Adrenal gland (tissue), 9 donors: ENCODE measurements at regions not wholly inside any gene's neighbourhood (a gene's known extent, or its start where the extent isn't known, plus 50 kb on each side); places are given as distances from the start of the nearest gene placed in this dataset.

Experiments
- DNase-seq, 7 donors: peaks; one replicate each; pipeline ENCODE4 v3.0.0-alpha.2; 2019 to 2020
- H3K27ac ChIP-seq, 5 donors: fragments of 200-600 bp; sonication (generic) in 4 of 5; 1 replicate in 3 of 5; 2 replicates in 2 of 5; pipeline versions ENCODE4 v1.5.1 to v1.8.0; 2016 to 2020; ENCODE audit warnings: mild to moderate bottlenecking in 1 of 5
- H3K27me3 ChIP-seq: fragments of 200-600 bp; 2 replicates; pipeline ENCODE4 v1.8.0; 2021
- H3K36me3 ChIP-seq, 2 donors: fragments of 200-600 bp; replicated peaks in 1 of 2; 1 replicate in 1 of 2; 2 replicates in 1 of 2; pipeline versions ENCODE4 v1.5.1 to v1.8.0; 2018 to 2022
- H3K4me1 ChIP-seq, 2 donors: fragments of 200-600 bp; replicated peaks in 1 of 2; 1 replicate in 1 of 2; 2 replicates in 1 of 2; pipeline versions ENCODE4 v1.5.1 to v1.8.0; 2018 to 2021
- H3K4me3 ChIP-seq, 4 donors: fragments of 200-600 bp; sonication (generic) in 3 of 4; one replicate each; pipeline ENCODE4 v1.5.1; 2016 to 2018
- H3K9me3 ChIP-seq, 3 donors: fragments of 200-600 bp; sonication (generic) in 1 of 3; replicated peaks in 1 of 3; 1 replicate in 2 of 3; 2 replicates in 1 of 3; pipeline versions ENCODE4 v1.5.1 to v1.8.0; 2016 to 2021
- CTCF ChIP-seq, 6 experiments: fragments of 450-650 bp in 4 of 6; fragments of 200-600 bp in 2 of 6; sonication (generic) in 1 of 6; IDR thresholded peaks; 1 replicate in 5 of 6; 2 replicates in 1 of 6; pipeline versions ENCODE4 v1.5.1 to v1.8.0; 2016 to 2021; ENCODE audit warnings: antibody characterized with exemption in 6 of 6, mild to moderate bottlenecking in 2 of 6, moderate library complexity in 1 of 6
- POLR2A ChIP-seq, 2 donors: fragments of 450-650 bp; IDR thresholded peaks; one replicate each; pipeline ENCODE4 v1.6.1; 2017; ENCODE audit warnings: antibody characterized with exemption in 2 of 2, mild to moderate bottlenecking in 2 of 2, moderate library complexity in 1 of 2
- WGBS, 4 donors: extraction: QIAGEN DNeasy Blood & Tissue Kit in 2 of 4; methylation state at CpG; one replicate each; pipeline versions ENCODE4 v1.1.5 to v1.1.7; 2013 to 2017; 5-methylcytosine and 5-hydroxymethylcytosine counted together
- intact Hi-C, 2 donors: fragments of 100-400 bp; cut with DNase I; formaldehyde crosslinking; loops; one replicate each; pipeline versions ENCODE4 v1.14.1 to v1.15.0; 2022 to 2023
- donor health status: healthy with polysubstance abuse.
- donor health status: Bipolar disorder and iron deficiency.
- donor health status: DM: yes; HTN: yes; CAD: no.
- donor health status: DM: no; HTN: no; CAD: no.
- donor health status: DM: no; HTN: no; CAD: no.

DNA sequence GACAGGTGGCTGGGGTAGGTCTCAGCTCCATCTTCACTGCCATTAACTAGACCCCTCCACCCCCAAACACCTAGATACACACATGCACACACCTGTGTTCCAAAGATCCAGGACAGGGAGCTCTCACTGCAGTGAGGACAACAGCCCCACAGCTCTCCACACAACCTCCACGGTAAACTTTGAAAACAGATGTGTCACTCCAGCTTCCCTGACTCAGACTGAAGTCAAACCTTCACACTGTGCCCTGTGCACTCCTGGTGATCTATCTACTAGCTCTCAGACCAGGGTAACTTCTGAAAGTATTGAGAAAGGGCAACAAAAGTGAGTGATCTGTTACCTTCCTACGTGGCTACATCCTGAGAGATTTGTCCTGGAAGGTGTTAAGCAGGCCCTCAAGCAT is 519.8 kb downstream of the XPNPEP1 start:
- Histone ChIP-seq H3K4me1 (no peaks in the 10 kb centered on the region), H3K4me3 (no peak overlapping the region), H3K36me3 (no peaks in the 10 kb centered on the region), H3K9me3 (no peaks in the 10 kb centered on the region), H3K27ac (no peak overlapping the region), H3K27me3 (no peaks in the 10 kb centered on the region)
- intact Hi-C loops: no loop called here
- 37 to 68% (median 48%) methylated on average over 2 of the region's 2 CpGs for WGBS, 4 donors
- no peak for DNase-seq
- TF ChIP-seq CTCF (IDR thresholded peaks at IDR 0.05): no peak
- TF ChIP-seq POLR2A (IDR thresholded peaks at IDR 0.05): no peak

DNA sequence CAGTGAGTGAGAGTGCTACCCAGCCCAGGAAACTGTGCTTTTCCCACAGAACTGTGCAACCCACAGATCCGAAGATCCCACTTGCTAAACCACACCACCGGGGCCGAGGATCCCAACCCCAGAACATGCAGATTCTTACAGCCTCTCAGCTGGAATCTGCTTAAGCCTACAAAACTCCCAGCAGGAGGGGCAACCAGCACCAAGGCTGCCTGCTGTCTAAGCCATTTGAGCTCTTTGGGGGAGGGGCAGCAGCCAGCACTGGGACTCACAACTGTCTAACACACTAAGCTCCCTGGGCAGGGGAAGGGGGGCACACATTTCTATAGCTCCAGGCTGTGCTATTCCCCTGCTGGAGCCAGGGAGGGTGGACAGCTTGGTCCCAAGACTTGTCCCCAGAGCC is 529.9 kb downstream of the XPNPEP1 start:
- Histone ChIP-seq H3K36me3 (no peaks in the 10 kb centered on the region), H3K27ac (no peak overlapping the region), H3K4me1 (no peaks in the 10 kb centered on the region), H3K27me3 (no peaks in the 10 kb centered on the region), H3K9me3 (no peaks in the 10 kb centered on the region), H3K4me3 (no peak overlapping the region)
- 17 to 45% (median 33%) methylated on average over 2 to 3 of the region's 3 CpGs for WGBS, 4 donors
- intact Hi-C loops: no loop called here
- DNase-seq: no peak
- TF ChIP-seq POLR2A (IDR thresholded peaks at IDR 0.05): no peak

DNA sequence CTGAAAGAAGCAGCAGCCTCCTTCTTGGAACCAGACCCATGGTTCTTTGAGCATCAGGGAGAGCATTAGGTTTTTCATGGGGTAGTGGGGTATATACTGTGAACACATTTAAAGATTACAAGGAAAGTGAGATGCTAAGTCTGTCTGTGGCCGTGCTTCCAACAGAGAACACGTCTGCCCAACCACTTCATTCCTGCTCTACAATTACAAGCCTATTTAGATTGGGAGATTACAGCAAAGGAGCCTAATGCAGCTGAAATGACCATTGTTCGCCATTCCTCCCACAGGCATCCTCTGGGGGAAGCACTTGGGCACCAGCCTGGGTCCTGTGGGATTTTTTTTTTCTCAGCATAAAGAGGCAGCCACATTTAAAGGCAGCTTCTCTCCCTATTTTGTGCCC is 536.4 kb downstream of the XPNPEP1 start:
- no peaks in the 10 kb centered on the region for H3K9me3 ChIP-seq
- H3K27me3 ChIP-seq: no peaks in the 10 kb centered on the region
- intact Hi-C loops: no loop called here
- H3K4me3 ChIP-seq: no peak overlapping the region
- H3K27ac ChIP-seq: no peak overlapping the region
- no peak for TF ChIP-seq CTCF (IDR thresholded peaks at IDR 0.05)
- H3K4me1 ChIP-seq: no peaks in the 10 kb centered on the region
- DNase-seq: no peak
- 42 to 56% (median 45%) methylated on average over 3 of the region's 3 CpGs for WGBS, 4 donors
- no peaks in the 10 kb centered on the region for H3K36me3 ChIP-seq

DNA sequence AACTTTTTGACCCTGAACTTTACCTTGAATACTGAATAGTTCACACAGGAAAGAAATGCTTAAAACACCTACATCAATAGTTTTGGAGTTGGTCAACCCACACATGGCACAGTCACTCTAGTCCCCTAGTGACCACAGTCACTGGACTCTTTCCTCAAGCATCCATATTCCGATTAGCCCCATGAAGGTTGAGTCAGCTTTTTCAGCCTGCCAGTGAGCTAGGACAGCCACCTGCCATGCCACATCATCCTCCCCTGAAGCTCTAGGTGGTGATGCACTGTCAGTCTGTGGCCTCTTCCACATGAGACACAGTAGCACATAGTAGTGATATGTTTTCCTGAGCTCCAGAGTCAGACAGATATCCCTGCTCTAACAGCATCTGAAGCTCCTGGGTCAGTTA is 537.2 kb downstream of the XPNPEP1 start:
- Histone ChIP-seq H3K27ac (no peak overlapping the region), H3K36me3 (no peaks in the 10 kb centered on the region), H3K27me3 (no peaks in the 10 kb centered on the region), H3K4me3 (no peak overlapping the region), H3K9me3 (no peaks in the 10 kb centered on the region), H3K4me1 (no peaks in the 10 kb centered on the region)
- WGBS, 4 donors: 78 to 88% (median 82%) methylated on average over 1 of the region's 1 CpG
- DNase-seq: no peak
- intact Hi-C loops: no loop called here
- TF ChIP-seq POLR2A (IDR thresholded peaks at IDR 0.05) (no peak), CTCF (IDR thresholded peaks at IDR 0.05) (no peak)

DNA sequence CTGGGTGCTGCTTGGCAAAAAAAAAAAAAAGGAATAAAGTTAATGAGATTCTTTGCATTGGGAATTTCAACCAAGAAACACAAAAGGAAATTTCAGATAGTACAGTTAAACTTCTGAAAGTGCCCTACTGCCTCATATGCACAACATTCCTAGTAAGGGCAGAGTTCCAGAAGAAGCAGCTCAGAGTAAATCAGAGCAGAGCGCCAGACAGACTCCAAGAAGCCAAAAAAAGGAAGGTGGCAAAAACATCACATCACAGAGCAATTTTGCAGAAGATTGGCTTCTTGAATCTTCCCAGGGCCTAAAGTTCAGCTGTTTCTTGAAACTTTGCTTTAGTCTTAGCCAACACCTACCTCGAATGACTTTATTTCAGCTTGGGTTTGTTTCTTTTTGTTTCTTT is 544.1 kb downstream of the XPNPEP1 start:
- TF ChIP-seq POLR2A (IDR thresholded peaks at IDR 0.05) (no peak), CTCF (IDR thresholded peaks at IDR 0.05) (no peak)

More for the DNA sequence above, 544.1 kb downstream of the XPNPEP1 start:
- Histone ChIP-seq H3K4me1 (no peaks in the 10 kb centered on the region), H3K27me3 (no peaks in the 10 kb centered on the region), H3K4me3 (no peak overlapping the region), H3K27ac (no peak overlapping the region), H3K36me3 (no peaks in the 10 kb centered on the region), H3K9me3 (no peaks in the 10 kb centered on the region)
- WGBS, 4 donors: 63 to 83% (median 69%) methylated on average over 2 of the region's 2 CpGs
- intact Hi-C loops: no loop called here
- no peak for DNase-seq
